IMR-90 (cell line): ENCODE measurements at regions not wholly inside any gene's neighbourhood (a gene's known extent, or its start where the extent isn't known, plus 50 kb on each side); places are given as distances from the start of the nearest gene placed in this dataset.

Source experiments
- ATAC-seq: fragments of 200-7000 bp; cut with Tn5 transposase; 2 replicates; pipeline ENCODE4 v1.9.1; 2020; ENCODE audit warnings: low read depth, mild to moderate bottlenecking, moderate library complexity
- BruUV-seq: library from RNA; stranded (reverse); fragments of 400-500 nt; replicated peaks from 2 replicates; lab custom pipeline; 2021; lab: Mats Ljungman, UMichigan
- CTCF ChIA-PET: fragments of 300-600 bp; formaldehyde crosslinking; extraction: SDS; loops from one replicate; lab custom pipeline; 2021; ENCODE audit warnings: antibody characterized with exemption; lab: Yijun Ruan, JAX
- POLR2A ChIA-PET: fragments of 300-600 bp; sonication (Branson Sonifier 250); formaldehyde crosslinking; loops from one replicate; lab custom pipeline; 2022; ENCODE audit warnings: antibody characterized with exemption; ENCODE audit not compliant: unreplicated experiment; lab: Charles Lee
- DNase-seq: peaks from one replicate; pipeline ENCODE4 v3.0.0; 2013
- H2AFZ ChIP-seq: replicated peaks from 2 replicates; pipeline ENCODE3; 2013; ENCODE audit warnings: low read length, mild to moderate bottlenecking; ENCODE audit not compliant: poor library complexity
- H2AK5ac ChIP-seq: 2 replicates; pipeline ENCODE4 v1.6.1; 2013; ENCODE audit warnings: low read depth, low read length, inconsistent platforms
- H2AK9ac ChIP-seq: replicated peaks from 2 replicates; pipeline ENCODE3; 2013; ENCODE audit warnings: mild to moderate bottlenecking, low read depth, low read length, moderate library complexity; ENCODE audit not compliant: poor library complexity
- H2BK120ac ChIP-seq: 2 replicates; pipeline ENCODE4 v1.6.1; 2013; ENCODE audit warnings: low read depth, low read length, inconsistent platforms
- H2BK15ac ChIP-seq: 3 replicates; pipeline ENCODE4 v1.6.1; 2013; ENCODE audit warnings: low read depth, low read length, inconsistent platforms
- H2BK20ac ChIP-seq: 2 replicates; pipeline ENCODE4 v1.6.1; 2013; ENCODE audit warnings: low read depth, mild to moderate bottlenecking, inconsistent platforms, low read length, moderate library complexity
- H2BK5ac ChIP-seq: 2 replicates; pipeline ENCODE4 v1.6.1; 2013; ENCODE audit warnings: mild to moderate bottlenecking, low read depth, low read length, inconsistent platforms; ENCODE audit not compliant: poor library complexity, severe bottlenecking
- H3K14ac ChIP-seq: replicated peaks from 2 replicates; pipeline ENCODE4 v1.6.1; 2013; ENCODE audit warnings: low read depth, low read length, inconsistent platforms
- H3K18ac ChIP-seq: 2 replicates; pipeline ENCODE4 v1.6.1; 2013; ENCODE audit warnings: low read depth, low read length, control low read depth
- H3K23ac ChIP-seq: 2 replicates; pipeline ENCODE4 v1.6.1; 2013; ENCODE audit warnings: low read depth, low read length, inconsistent platforms
- H3K27ac ChIP-seq: 2 replicates; pipeline ENCODE4 v1.5.1; 2013; ENCODE audit warnings: mild to moderate bottlenecking, control low read depth, low read length; ENCODE audit not compliant: insufficient read depth
- H3K27me3 ChIP-seq: 2 replicates; pipeline ENCODE4 v1.6.1; 2013; ENCODE audit warnings: low read length; ENCODE audit not compliant: control insufficient read depth, insufficient read depth
- H3K36me3 ChIP-seq: 2 replicates; pipeline ENCODE4 v1.6.1; 2013; ENCODE audit warnings: low read length, mixed read lengths; ENCODE audit not compliant: control insufficient read depth, insufficient read depth
- H3K4ac ChIP-seq: 2 replicates; pipeline ENCODE4 v1.6.1; 2013; ENCODE audit warnings: low read depth, low read length, inconsistent platforms
- H3K4me1 ChIP-seq: 2 replicates; pipeline ENCODE4 v1.6.1; 2013; ENCODE audit warnings: low read length, mixed read lengths; ENCODE audit not compliant: control insufficient read depth, insufficient read depth
- H3K4me2 ChIP-seq: 2 replicates; pipeline ENCODE4 v1.6.1; 2013; ENCODE audit warnings: low read depth, mild to moderate bottlenecking, control low read depth, low read length, moderate library complexity
- H3K4me3 ChIP-seq: 2 replicates; pipeline ENCODE4 v1.5.1; 2013; ENCODE audit warnings: low read depth, mild to moderate bottlenecking, control low read depth, low read length, moderate library complexity; ENCODE audit not compliant: insufficient read depth
- H3K56ac ChIP-seq: 2 replicates; pipeline ENCODE4 v1.6.1; 2013; ENCODE audit warnings: low read length, inconsistent platforms; ENCODE audit not compliant: insufficient read depth; ENCODE audit errors: extremely low read depth
- H3K79me1 ChIP-seq, 2 experiments: 2 replicates each; pipeline ENCODE4 v1.6.1; 2013; ENCODE audit warnings: low read length in 2 of 2, inconsistent platforms in 1 of 2, low read depth in 1 of 2
- H3K9ac ChIP-seq: 2 replicates; pipeline ENCODE4 v1.6.1; 2013; ENCODE audit warnings: low read depth, low read length, control low read depth
- H3K9me1 ChIP-seq: 2 replicates; pipeline ENCODE4 v1.6.1; 2013; ENCODE audit warnings: low read length, inconsistent platforms; ENCODE audit not compliant: insufficient read depth
- H3K9me3 ChIP-seq: 2 replicates; pipeline ENCODE4 v1.6.1; 2013; ENCODE audit warnings: low read length; ENCODE audit not compliant: control insufficient read depth, insufficient read depth
- H4K20me1 ChIP-seq: 2 replicates; pipeline ENCODE4 v1.6.1; 2013; ENCODE audit warnings: low read length, inconsistent platforms; ENCODE audit not compliant: insufficient read depth
- H4K5ac ChIP-seq: 2 replicates; pipeline ENCODE4 v1.6.1; 2013; ENCODE audit warnings: mild to moderate bottlenecking, low read depth, low read length, control low read depth
- H4K8ac ChIP-seq, 2 experiments: 2 replicates each; pipeline ENCODE4 v1.6.1; 2013; ENCODE audit warnings: low read depth in 2 of 2, low read length in 2 of 2, control low read depth in 1 of 2, inconsistent platforms in 1 of 2
- H4K91ac ChIP-seq: 2 replicates; pipeline ENCODE4 v1.6.1; 2013; ENCODE audit warnings: low read depth, low read length, inconsistent platforms; ENCODE audit not compliant: insufficient read depth
- BHLHE40 ChIP-seq: fragments of 150-350 bp; IDR thresholded peaks from 2 replicates; pipeline ENCODE4 v1.6.1; 2016; ENCODE audit warnings: mild to moderate bottlenecking, low read depth, low read length
- CHD1 ChIP-seq: IDR thresholded peaks from 2 replicates; pipeline ENCODE4 v1.6.1; 2012; ENCODE audit warnings: low read depth, low read length, improper control_type of control experiment
- MXI1 ChIP-seq: IDR thresholded peaks from 2 replicates; pipeline ENCODE4 v1.6.1; 2012; ENCODE audit warnings: low read depth, mild to moderate bottlenecking, low read length, moderate library complexity, borderline replicate concordance
- POLR2A ChIP-seq: IDR thresholded peaks from 2 replicates; pipeline ENCODE4 v1.6.1; 2012; ENCODE audit warnings: mild to moderate bottlenecking, low read depth, low read length
- RAD21 ChIP-seq: IDR thresholded peaks from 2 replicates; pipeline ENCODE4 v1.6.1; 2012; ENCODE audit warnings: low read length, improper control_type of control experiment
- RFX5 ChIP-seq: IDR thresholded peaks from 2 replicates; pipeline ENCODE4 v1.8.0; 2012; ENCODE audit warnings: low read depth, mild to moderate bottlenecking, low read length, moderate library complexity
- WGBS, 2 experiments: methylation state at CpG; one replicate each; pipeline versions ENCODE4 v1.1.5 to v1.1.7; 2013; ENCODE audit warnings: missing lambda C conversion rate in 2 of 2; ENCODE audit not compliant: insufficient read length in 1 of 2; ENCODE audit errors: extremely low coverage in 2 of 2; 5-methylcytosine and 5-hydroxymethylcytosine counted together
- dilution Hi-C: fragments of 300-500 bp; cut with HindIII; formaldehyde crosslinking; loops from one replicate; pipeline ENCODE4 v1.14.3; 2018; ENCODE audit warnings: low sequenced_read_pairs; ENCODE audit not compliant: unreplicated experiment
- in situ Hi-C: fragments of 300-500 bp; cut with MboI; formaldehyde crosslinking; loops from 3 replicates; pipeline ENCODE4 v1.14.3; 2019; ENCODE audit warnings: low sequenced_read_pairs, inconsistent platforms, mixed read lengths
- intact Hi-C: fragments of 100-400 bp; cut with micrococcal nuclease; formaldehyde crosslinking; loops from 2 replicates; pipeline ENCODE4 v1.10.0; 2022
- TF ChIP-seq, protein P1 (sequence below): conservative IDR thresholded peaks from 2 replicates; pipeline ENCODE4 v1.5.1; 2012; ENCODE audit warnings: mild to moderate bottlenecking, low read depth, low read length, improper control_type of control experiment

DNA sequence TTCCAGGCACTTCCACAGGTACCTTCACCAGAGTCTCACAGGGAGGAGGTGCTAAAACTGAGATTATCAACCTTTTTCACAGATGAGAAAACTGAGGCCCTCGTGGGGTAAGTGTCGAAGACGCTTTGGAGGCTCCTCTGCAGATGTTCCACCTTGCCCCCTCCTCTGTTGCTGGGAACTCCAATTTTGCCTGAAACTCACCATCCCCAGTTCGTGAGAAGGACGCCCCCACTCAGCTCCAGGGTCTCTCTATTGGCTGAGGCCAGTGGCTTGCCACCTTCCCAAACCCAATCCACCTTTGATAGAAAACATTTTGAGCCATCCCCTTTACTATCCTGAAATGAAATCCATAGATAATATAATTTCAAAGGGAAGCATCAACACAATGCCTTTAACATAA is 109.1 kb downstream of the CYP26B1 start:
- Histone ChIP-seq H3K4ac (no peak overlapping the region), H3K14ac (no peak overlapping the region), H2BK15ac (no peak overlapping the region), H4K20me1 (no peaks in the 10 kb centered on the region), H4K5ac (no peak overlapping the region), H4K8ac (no peak overlapping the region), H3K4me2 (no peak overlapping the region), H3K4me1 (no peaks in the 10 kb centered on the region), H3K4me3 (no peak overlapping the region), H3K27ac (no peak overlapping the region), H2AFZ (no peak overlapping the region), H3K79me1 (no peaks in the 10 kb centered on the region), H3K36me3 (no peaks in the 10 kb centered on the region), H2AK9ac (no peak overlapping the region), H3K56ac (no peak overlapping the region), H3K9me1 (no peaks in the 10 kb centered on the region), H3K27me3 (no peaks in the 10 kb centered on the region; the same call in 1 of the 2 replicates), H3K23ac (no peak overlapping the region), H2BK20ac (no peak overlapping the region), H3K9me3 (no peaks in the 10 kb centered on the region), H3K9ac (no peak overlapping the region), H2BK5ac (no peak overlapping the region), H2BK120ac (no peak overlapping the region), H4K91ac (no peak overlapping the region), H3K18ac (no peak overlapping the region), H2AK5ac (no peak overlapping the region)
- in situ Hi-C loops (no loop called here), intact Hi-C loops (no loop called here), dilution Hi-C loops (no loop called here)
- CTCF ChIA-PET = interaction anchor here (1.2 kb wide), 1 partner anchor 115 kb away, joined by 3 read pairs; no protein-coding TSS in a partner anchor
- BruUV-seq = no TSS peak
- WGBS, 2 experiments = no CpG with 5 or more reads among the region's 5 CpGs
- POLR2A ChIA-PET = no interaction called here
- ATAC-seq (no peak), DNase-seq (no peak)
- TF ChIP-seq CHD1 = no peak
- no peak for TF ChIP-seq POLR2A
- TF ChIP-seq, protein P1, sequence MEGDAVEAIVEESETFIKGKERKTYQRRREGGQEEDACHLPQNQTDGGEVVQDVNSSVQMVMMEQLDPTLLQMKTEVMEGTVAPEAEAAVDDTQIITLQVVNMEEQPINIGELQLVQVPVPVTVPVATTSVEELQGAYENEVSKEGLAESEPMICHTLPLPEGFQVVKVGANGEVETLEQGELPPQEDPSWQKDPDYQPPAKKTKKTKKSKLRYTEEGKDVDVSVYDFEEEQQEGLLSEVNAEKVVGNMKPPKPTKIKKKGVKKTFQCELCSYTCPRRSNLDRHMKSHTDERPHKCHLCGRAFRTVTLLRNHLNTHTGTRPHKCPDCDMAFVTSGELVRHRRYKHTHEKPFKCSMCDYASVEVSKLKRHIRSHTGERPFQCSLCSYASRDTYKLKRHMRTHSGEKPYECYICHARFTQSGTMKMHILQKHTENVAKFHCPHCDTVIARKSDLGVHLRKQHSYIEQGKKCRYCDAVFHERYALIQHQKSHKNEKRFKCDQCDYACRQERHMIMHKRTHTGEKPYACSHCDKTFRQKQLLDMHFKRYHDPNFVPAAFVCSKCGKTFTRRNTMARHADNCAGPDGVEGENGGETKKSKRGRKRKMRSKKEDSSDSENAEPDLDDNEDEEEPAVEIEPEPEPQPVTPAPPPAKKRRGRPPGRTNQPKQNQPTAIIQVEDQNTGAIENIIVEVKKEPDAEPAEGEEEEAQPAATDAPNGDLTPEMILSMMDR = no peak
- no peak for TF ChIP-seq RFX5
- no peak for TF ChIP-seq RAD21
- no peak for TF ChIP-seq MXI1
- no peak for TF ChIP-seq BHLHE40
